HUDEP-2 (cell line): ENCODE measurements at regions not wholly inside any gene's neighbourhood (a gene's known extent, or its start where the extent isn't known, plus 50 kb on each side); places are given as distances from the start of the nearest gene placed in this dataset.
"Not testable (repeated sequence)": the region's sequence is repeated elsewhere in the genome, so short reads cannot be mapped to it uniquely, and the experiment has no call there.

ENCODE experiments used
- DNase-seq, 76 experiments: peaks; one replicate each; lab custom pipeline; 2025; ENCODE audit not compliant: unreplicated experiment in 76 of 76; lab: John Stamatoyannopoulos, UW

DNA sequence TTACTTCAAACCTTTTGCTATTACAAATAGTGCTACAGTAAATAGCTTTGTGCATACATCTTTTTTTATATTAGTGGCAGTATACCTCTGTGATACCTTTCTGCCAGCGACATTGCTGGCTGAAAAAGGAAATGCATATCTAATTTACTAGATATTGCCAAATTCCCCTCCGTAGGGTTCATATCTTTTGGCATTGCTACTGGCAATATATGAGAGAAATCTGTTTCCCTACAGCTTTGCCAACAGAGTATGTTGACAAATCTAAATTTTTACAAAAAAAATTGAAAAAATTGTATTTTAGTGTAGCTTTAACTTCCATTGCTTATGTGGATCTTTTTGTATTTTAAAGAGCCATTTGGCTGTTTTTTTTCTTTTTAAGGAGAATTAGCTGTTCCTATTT lies 426.7 kb downstream of the TRIB2 start:
- DNase-seq: no peak

DNA sequence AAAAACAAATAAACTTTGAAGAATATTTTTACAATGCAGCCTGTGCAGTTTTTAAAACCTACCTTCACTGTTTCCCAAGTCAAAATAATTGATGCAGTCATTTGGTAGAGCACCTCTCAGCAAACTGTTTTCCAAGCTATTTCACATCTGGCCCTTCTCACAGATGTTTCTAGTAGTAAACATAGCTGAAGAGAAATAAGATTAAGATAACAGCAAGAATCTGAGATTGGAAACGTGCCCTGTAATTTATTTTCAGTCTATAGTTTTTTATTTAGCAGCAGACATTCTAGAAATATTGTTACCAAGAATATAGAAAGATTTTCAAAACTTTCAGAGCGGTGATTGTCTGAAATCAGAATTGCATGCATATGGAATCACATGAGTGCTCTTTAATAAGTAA lies 440.2 kb downstream of the TRIB2 start:
- DNase-seq: no peak

DNA sequence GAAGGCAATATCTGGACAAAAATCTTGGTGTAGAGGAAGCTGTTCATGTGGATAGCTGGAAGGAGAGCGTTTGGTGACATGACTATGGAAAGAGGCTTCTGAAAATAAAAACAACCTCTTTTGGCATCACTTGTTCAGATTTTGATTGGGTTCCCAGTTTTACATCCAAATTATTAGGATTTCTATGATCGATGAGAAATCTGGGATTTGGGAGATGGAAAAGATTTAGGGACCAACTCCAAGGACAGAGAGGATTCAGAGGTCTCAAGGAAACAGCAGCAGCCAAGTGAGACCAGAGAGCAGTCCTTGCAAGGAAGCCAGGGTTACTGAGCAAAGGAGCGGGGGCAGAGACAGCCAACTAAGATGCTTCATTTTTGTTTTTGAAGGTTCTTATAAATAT lies 441.7 kb downstream of the TRIB2 start:
- no peak for DNase-seq

DNA sequence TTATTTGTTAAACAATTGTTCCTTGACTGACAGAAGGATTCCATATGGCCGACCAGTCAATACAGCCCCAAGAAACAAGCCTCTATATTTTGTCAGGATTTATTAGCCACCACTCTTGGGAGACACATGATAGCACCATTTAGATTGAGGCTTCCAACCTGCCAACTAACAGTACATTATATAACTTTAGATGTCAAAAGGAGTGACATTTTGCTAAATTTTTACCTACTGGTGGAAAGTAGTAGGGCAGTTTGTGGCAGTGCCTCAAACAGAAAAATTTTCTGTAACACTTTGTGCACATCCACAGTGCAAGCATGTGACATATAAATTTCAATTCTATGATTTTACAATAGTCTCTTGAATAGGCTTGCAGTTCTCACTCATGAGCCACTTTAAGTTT lies 464.0 kb downstream of the TRIB2 start:
- no peak for DNase-seq

DNA sequence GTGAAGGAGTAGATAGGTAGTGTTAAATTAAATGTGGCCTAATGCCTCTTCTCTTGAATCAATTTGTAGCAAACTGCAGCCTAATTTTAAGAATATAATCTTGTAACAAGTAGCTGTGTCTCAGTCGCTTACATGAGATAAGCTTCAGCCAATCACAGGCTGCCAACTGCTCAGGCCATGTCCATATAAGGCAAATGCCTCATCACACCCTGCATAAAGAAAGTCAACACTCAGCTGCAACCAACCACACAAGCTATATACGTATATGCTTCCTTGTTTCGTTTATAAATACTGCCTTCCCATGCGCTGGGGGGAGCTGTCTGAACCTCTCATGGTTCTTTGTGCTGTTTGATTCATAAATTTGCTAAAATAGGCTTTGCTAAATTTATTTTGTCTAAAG lies 476.3 kb downstream of the TRIB2 start:
- peak in 1 of 76 experiments; percentile 1 for DNase-seq

DNA sequence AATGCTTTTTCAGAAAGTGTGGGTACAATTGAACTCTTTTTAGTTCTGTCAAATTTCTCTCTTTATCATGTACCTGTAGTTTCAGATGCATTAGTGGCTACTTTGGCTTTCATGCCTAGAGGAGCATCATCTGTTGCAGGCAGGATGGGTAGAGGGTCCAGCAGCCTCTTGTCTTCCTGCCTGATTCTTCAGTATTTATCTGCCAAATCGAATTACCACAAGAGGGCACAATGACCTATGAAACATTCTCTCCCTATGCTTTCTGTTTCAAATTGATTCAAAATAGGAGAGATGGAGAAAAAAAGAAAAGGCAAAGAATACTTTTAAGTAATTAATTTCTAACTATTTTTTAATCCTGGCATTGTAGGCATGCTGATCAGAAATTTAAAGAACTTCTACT lies 477.2 kb downstream of the TRIB2 start:
- peak in 1 of 76 experiments; percentile 4 for DNase-seq

DNA sequence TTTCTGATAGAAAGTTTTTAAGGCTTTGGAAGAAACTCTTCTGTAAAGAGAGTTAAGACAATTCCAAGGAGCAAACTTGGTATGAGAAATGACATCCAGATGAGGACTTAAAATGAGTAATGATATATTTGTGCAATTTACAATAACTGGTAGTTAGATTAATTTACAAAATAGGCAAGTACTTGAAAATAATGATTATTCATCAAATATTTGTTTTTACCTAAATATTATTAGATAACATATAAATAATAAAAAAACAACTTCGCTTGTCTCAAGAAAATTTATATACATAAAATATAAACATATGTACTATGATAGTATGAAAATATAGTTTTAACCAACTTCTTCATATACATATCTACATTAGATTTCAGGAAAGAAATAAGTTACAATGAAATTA lies 478.5 kb downstream of the TRIB2 start:
- DNase-seq: no peak

DNA sequence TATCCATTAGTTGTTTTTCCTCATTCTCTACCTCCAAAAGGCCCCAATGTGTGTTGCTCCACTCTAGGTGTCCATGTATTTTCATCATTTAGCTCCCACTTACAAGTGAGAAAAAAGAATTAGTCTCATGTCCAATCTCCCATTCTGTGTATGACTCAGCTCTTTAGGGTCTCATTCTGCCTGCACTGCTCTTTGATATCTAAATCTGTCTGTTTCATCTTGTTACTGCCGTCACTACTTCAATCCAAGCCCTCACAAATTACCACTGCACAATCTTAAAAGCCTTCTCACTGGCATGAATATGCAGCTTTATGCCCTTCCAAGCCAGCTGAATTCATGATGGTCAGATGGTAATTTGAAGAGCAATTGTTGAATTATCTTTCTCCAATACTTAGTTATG lies 480.5 kb downstream of the TRIB2 start:
- DNase-seq: no peak

DNA sequence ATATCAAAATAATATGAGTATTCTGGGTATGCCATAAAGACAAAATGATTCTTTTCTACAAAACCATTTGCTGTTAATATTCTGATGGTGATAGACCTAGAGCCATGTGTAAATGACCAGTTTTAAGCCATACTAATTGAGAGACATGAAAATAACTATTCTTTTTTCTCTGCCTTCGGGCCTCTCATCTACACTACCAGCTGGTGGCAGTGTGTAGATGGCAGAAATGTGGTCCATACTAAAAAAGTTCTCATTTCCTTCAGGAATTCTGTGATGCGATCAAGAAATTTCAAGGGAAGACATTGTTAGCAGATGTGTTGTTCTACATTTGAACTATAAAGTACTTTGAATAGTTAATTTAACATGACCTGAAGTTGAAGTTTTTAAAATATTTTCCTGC lies 485.2 kb downstream of the TRIB2 start:
- DNase-seq: no peak

DNA sequence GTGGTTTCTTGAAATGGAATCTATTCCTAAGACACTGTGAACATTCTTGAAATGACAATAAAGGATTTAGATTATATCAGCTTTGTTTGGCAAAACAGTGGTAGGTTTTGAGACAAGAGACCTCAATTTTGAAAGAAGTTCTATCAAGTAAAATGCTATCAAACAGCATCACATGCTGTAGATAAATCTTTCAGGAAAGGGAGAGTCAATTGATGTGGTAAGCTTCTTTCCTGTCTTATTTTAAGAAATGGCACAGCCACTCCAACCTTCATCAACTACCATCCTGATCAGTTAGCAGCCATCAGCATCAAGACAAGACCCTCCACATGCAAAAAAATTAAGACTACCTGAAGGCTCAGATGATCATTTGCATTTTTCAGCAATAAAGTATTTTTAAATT lies 495.4 kb downstream of the TRIB2 start:
- no peak for DNase-seq

DNA sequence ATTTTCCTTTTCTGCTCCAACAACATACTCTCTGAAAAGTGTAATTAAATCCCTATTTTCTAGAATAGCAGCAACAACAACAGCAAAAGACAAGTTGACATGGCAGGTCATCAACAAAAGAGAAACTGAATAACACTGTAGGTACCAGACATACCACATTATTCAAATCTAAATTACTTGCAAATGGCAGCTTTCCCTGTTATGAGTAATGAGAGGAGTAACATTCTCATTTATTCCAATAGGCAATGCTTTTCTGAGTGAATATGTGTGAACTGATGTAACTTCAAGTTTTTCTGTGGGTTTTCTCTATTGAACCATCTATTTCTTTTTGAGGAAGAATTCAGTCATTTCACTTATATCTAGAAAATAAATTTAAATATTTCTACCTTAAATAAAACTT lies 501.5 kb downstream of the TRIB2 start:
- no peak for DNase-seq

DNA sequence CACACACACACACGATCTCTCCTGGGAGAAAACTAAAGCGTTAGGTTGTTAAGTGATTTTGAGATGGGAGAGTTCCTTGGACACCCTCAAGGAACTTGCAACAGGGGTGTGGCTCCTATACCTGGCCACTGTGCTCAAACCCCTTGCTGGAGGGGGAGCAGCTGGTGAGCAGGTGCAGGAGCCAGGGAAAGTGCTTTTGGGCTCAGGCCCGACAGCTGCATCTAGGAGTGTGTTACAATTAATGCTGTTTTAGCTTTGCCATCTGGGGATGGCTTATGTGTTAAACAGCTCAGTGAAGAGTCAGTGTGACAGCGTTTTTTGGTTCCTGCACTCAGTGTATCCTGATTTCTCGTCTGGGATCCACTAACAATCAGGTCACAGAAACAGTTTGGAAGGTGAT lies 510.8 kb downstream of the TRIB2 start:
- no peak for DNase-seq

DNA sequence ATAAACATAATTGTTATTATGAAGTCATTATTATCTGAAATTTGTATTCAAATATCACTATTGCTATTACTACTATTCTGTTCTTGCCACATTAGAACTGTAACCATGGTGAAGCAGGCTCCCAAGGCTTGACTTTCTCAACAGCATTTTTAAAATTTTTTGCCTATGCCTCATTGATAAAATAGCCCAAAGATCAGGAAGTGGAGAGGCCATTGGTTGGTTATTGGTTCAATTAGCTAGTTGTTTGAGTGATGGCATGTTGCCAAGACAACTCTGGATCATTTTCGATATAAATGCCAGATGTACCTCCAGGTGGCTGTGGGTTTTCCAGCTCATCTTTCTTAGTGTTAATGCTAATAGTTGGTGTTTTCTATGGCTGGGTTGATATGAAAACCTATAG lies 513.5 kb downstream of the TRIB2 start:
- no peak for DNase-seq

DNA sequence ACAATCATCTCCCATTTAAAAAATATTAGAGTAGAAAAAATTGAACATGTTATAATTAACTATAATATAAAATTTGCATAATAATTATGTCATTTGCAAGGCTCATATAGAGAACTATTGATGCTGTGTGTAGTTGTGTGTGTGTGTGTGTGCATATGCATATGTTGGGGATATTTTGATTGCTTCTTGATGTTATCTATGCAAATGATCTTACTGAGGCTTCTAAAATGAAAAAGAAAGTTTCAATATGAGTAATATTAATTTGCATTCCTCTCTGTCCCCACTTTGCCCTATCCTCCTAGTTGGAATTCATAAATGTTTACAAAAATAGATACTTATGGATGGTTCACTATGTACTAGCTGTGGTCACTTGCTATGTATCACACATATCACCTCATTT lies 523.3 kb downstream of the TRIB2 start:
- no peak for DNase-seq

DNA sequence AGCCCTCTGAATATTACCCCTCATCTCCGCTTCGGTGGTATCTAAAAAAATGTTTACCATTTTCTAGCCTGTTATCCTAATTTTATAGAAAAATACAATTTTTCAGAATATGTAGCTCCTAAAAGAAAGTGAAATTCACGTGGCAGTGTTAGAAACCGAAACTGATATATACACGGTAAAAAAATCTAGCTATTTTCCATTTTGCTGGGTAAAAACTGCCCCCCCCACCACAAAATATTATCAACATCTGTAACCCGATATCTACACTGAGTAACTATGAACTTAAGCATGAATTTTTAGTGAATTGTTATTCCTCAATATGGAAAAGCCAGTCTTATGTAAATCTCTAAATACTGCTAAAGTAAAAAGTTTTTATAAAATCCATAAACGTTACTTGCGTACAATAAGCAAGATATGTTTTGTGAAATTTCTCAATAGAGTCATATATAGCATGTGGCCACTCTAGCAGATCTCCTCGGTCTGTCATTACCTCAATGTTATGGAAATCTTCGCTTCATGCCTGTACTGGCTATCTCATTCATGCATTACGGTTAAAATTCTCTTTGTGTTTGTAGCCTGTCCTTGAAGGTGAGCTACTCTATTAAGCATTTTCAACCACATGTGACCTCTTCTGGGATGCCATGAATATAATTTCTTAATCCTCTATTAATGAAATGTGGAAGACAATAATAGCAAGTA lies 524.2 kb downstream of the TRIB2 start:
- DNase-seq: no peak

DNA sequence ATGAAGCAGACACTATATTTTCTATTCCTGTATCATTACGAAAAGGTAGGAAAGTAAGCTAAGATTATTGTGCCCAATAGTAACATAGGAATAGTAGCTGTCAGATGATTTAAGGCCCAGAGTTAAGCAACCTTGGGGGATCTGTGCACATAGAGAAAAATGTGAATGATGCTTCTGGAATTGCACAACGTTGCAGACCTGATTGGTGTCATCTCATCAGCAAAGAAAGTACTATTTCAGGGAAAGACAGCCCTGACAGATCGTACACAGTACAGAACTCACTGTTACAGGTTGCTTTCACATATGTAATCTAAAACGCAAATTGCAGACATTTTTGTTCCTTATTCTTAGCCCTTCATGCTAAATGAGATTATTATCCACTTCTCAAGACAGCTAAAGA lies 535.9 kb downstream of the TRIB2 start:
- no peak for DNase-seq

DNA sequence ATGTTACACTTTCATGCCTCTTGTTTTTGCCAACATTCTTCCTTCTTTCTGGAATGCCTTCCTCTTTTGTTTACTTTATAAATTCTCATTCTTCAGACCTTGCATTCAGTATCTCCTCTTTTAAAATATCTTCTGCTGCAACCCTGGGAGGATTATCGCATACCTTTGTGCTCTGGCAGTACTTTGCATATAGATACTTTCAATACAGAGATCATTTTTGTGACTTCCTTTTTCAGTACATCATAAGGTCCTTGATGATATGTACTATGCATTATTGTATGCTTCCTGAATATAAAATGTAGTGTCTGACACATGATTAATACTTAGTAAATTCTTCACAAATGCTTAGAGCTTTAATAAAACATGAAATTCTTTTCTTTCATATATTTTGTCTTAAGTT lies 538.7 kb downstream of the TRIB2 start:
- DNase-seq: no peak

DNA sequence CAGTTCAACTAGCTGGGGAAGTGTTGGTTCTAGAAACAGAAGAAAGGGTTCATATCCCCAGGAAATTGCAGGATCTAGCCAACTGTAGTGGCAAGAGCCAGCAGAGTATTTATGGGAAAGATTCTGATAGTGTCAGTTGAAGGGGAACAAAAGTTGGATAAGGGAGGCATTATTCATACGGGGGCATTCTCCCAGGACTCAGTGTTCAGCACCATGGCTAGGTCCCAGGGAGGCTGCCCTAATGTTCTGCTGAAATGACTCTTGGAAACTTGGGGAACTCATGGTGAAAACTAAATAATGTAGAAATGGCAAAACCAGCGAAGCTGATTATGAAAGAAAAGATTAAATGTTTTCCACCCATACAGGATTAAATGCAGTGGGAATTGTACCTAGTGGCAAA lies 543.7 kb downstream of the TRIB2 start:
- DNase-seq: no peak

DNA sequence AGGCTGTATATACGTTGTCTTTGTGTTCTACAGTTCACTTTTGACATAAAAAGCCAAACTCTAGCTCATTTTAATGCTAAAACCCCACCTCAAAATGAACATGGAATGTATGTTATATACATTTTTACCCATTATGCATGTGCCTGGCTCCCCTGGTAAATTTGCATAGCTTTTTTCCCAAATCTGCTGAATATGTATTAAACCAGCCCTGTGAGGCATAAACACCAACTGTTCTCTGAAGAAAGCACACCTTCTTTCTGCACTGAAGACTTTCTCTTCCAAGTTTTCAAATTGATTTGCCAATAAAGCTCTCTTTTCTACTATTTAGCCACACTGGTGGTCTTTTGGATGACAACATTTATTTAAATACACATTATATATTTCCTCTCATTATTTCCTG lies 549.4 kb downstream of the TRIB2 start:
- DNase-seq: no peak

DNA sequence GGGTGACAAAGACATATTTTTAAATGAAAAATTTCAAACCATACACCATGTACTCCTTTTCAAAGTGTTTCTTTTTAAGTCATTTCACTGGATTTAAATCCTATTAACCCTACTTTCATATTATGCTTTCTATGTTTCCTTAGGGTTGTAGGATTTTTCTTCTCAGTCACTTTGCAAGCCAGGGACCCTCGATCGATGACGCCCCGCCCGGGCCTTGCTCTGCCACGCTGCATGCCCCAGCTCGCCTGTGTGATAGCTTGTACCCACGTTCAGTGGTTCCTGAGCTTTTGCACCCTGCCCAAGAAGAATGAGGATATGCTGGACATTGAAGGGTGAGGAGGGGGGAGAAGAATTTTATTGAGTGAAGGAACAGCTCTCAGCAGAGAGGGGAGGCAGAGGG lies 568.0 kb downstream of the TRIB2 start:
- no peak for DNase-seq

DNA sequence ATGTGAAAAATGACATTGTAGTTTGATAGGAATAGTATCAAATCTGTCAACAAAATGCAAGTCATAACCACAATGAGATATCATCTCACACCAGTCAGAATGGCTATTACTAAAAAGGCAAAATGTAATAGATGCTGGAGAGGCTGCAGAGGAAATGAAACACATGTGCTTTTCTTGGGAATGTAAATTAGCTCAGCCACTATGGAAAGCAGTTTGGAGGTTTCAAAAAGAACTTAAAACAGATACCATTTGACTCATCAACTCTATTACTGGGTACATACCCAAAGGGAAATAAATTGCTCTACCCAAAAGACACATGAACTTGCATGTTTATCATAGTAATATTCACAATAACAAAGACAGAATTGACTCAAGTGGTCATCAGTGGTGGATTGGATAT lies 572.6 kb downstream of the TRIB2 start:
- no peak for DNase-seq

DNA sequence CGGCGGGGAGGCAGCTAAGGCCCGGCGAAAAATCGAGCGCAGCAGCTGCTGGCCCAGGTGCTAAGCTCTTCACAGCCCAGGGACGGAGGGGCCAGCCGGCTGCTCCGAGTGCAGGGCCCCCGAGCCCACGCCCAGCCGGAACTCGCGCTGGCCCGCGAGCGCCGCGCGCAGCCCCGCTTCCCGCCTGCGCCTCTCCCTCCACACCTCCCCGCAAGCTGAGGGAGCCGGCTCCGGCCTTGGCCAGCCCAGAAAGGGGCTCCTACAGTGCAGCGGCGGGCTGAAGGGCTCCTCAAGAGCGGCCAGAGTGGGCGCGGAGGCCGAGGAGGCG lies 591.7 kb downstream of the TRIB2 start:
- DNase-seq: not testable (repeated sequence)

DNA sequence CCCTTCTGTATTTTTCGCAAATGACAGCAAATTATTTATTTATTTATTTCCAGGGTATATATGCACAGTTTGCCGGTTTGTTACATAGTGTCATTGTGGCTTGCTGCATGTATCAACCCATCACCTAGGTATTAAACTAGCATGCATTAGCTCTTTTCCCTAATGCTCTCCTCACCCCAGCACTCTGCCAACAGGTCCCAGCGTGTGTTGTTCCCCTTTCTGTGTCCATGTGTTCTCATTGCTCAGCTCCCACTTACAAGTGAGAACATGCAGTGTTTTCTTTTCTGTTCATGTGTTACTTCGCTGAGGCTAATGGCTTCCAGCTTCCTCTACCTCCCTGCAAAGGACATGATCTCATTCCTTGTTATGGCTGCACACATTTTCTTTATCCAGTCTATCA lies 592.3 kb downstream of the TRIB2 start:
- DNase-seq: no peak
